ENCODE measurements at regions not wholly inside any gene's neighbourhood (a gene's known extent, or its start where the extent isn't known, plus 50 kb on each side); places are given as distances from the start of the nearest gene placed in this dataset.

DNA sequence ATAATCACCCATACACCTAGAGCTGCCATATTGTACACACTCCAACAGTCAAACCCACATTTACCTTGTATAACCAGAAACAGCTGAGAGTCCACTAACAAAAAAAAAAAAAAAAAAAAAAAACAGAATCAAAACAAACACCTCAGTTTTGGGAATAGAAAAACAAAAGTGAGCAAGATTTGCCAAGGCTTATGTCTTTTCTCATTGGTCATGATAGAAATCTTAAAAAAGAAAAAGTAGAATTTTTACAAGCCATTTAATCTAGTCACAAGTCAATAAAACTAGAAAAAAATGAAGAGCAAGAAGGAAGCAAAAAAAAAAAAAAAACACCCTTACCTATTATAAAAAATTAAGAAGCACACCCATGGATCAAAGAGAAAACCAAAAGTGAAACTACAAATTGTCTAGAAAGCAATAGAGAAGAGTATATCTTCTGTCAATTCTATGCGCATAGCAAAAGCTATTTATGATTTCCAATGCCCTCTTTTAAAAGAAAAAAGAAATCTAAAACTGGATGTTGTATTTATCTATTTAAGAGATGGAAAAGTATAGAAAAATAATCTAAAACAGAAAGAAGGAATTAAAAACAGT lies 113.2 kb upstream of the GALNT2 start:
- Histone ChIP-seq H3K4me2 (no peak overlapping the region), H3K9me3 (no peaks in the 10 kb centered on the region)
- WGBS (ENCODE audit: low lambda C conversion rate), result 88% methylated on average over 1 of the region's 1 CpG

GRCh38 chr1:229964281-229964680 lies 102.8 kb upstream of the GALNT2 start:
- ChIA-PET POLR2A (no interaction called here), CTCF (interaction anchor here (1.6 kb wide), 1 partner anchor 20 kb away, joined by 3 read pairs; no protein-coding TSS in a partner anchor)
- Histone ChIP-seq H4K20me1 (ENCODE audit: insufficient read depth) (no peaks in the 10 kb centered on the region), H3K4me3 (ENCODE audit: low read depth in 2 of 2, low read length in 1 of 2) (no peak overlapping the region), H3K9me3 (no peaks in the 10 kb centered on the region), H3K4me2 (no peak overlapping the region), H3K4me1 (ENCODE audit: control insufficient read depth in 1 of 2, insufficient read depth in 2 of 2, low read depth in 1 of 2, low read length in 1 of 2) (peaks cover 0 to 2% of the 10 kb centered on the region in 2 experiments; a peak in 1 of 4 replicates), H3K79me2 (ENCODE audit: insufficient read depth) (no peaks in the 10 kb centered on the region), H3K27me3 (ENCODE audit: insufficient read depth) (no peaks in the 10 kb centered on the region), H3K27ac (ENCODE audit: low read depth in 2 of 2, low read length in 1 of 2) (no peak overlapping the region), H3K9me2 (no peaks in the 10 kb centered on the region), H3F3A (replicated peaks; ENCODE audit: insufficient read depth) (no peaks in the 10 kb centered on the region), H3K9ac (no peak overlapping the region), H3K36me3 (replicated peaks in 1 of 2; ENCODE audit: control insufficient read depth in 1 of 2, insufficient read depth in 2 of 2, low read length in 1 of 2) (no peaks in the 10 kb centered on the region), H2AFZ (ENCODE audit: low read depth) (no peak overlapping the region)
- WGBS (ENCODE audit: low lambda C conversion rate), result 29% methylated on average over 2 of the region's 2 CpGs
- TF ChIP-seq CHD2 (IDR thresholded peaks at IDR 0.05; ENCODE audit: low read length, partially characterized antibody) (no peak), FOXJ3 (CRISPR knock-in tag; IDR thresholded peaks at IDR 0.05) (no peak), FOSL2 (IDR thresholded peaks at IDR 0.05; ENCODE audit: borderline replicate concordance, low read depth) (no peak), RAD21 (IDR thresholded peaks at IDR 0.05; ENCODE audit: low read length) (no peak), GABPA (IDR thresholded peaks at IDR 0.05; ENCODE audit: low read depth) (no peak), NFIC (IDR thresholded peaks at IDR 0.05; ENCODE audit: borderline replicate concordance) (no peak), POLR2AphosphoS5 (IDR thresholded peaks at IDR 0.05; ENCODE audit: low read depth, low read length) (no peak), ELF1 (IDR thresholded peaks at IDR 0.05) (no peak), MAX (IDR thresholded peaks at IDR 0.05; ENCODE audit: low read depth) (no peak), YY1 (IDR thresholded peaks at IDR 0.05; ENCODE audit: low read depth) (no peak), TCF12 (IDR thresholded peaks at IDR 0.05) (no peak), CTCF (IDR thresholded peaks at IDR 0.05) (no peak), MXI1 (IDR thresholded peaks at IDR 0.05; ENCODE audit: low read depth, low read length) (no peak), RXRA (IDR thresholded peaks at IDR 0.05; ENCODE audit: borderline replicate concordance, low read depth) (no peak), SMC3 (IDR thresholded peaks at IDR 0.05; ENCODE audit: low read depth, low read length) (no peak), NRF1 (IDR thresholded peaks at IDR 0.05; ENCODE audit: low read depth, low read length) (no peak), EZH2phosphoT487 (IDR thresholded peaks at IDR 0.05; ENCODE audit: borderline replicate concordance, low read depth) (no peak)
- TF ChIP-seq, protein P1, sequence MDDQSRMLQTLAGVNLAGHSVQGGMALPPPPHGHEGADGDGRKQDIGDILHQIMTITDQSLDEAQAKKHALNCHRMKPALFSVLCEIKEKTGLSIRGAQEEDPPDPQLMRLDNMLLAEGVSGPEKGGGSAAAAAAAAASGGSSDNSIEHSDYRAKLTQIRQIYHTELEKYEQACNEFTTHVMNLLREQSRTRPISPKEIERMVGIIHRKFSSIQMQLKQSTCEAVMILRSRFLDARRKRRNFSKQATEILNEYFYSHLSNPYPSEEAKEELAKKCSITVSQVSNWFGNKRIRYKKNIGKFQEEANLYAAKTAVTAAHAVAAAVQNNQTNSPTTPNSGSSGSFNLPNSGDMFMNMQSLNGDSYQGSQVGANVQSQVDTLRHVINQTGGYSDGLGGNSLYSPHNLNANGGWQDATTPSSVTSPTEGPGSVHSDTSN (IDR thresholded peaks at IDR 0.05), result no peak
- DNase-seq, result no peak

More for the DNA sequence above, 113.2 kb upstream of the GALNT2 start:
- H3K27me3 ChIP-seq (ENCODE audit: insufficient read depth), result no peaks in the 10 kb centered on the region
- no peaks in the 10 kb centered on the region for H3K4me1 ChIP-seq (ENCODE audit: control insufficient read depth in 1 of 2, insufficient read depth in 2 of 2, low read depth in 1 of 2, low read length in 1 of 2)
- H2AFZ ChIP-seq (ENCODE audit: low read depth), result no peak overlapping the region
- POLR2A ChIA-PET, result no interaction called here
- no peak for DNase-seq
- no peak overlapping the region for H3K4me3 ChIP-seq (ENCODE audit: low read depth in 2 of 2, low read length in 1 of 2)
- no peak overlapping the region for H3K27ac ChIP-seq (ENCODE audit: low read depth in 2 of 2, low read length in 1 of 2)
- H4K20me1 ChIP-seq (ENCODE audit: insufficient read depth), result no peaks in the 10 kb centered on the region
- H3K36me3 ChIP-seq (replicated peaks in 1 of 2; ENCODE audit: control insufficient read depth in 1 of 2, insufficient read depth in 2 of 2, low read length in 1 of 2), result no peaks in the 10 kb centered on the region
- H3K9me2 ChIP-seq, result no peaks in the 10 kb centered on the region
- H3F3A ChIP-seq (replicated peaks; ENCODE audit: insufficient read depth), result no peaks in the 10 kb centered on the region
- H3K9ac ChIP-seq, result no peak overlapping the region
- no peak for TF ChIP-seq SMC3 (IDR thresholded peaks at IDR 0.05; ENCODE audit: low read depth, low read length)
- no peak for TF ChIP-seq RFX5 (IDR thresholded peaks at IDR 0.05; ENCODE audit: low read length)
- CTCF ChIA-PET, result interaction anchor here (1.3 kb wide), 1 partner anchor 9 kb away, joined by 3 read pairs; no protein-coding TSS in a partner anchor
- H3K79me2 ChIP-seq (ENCODE audit: insufficient read depth), result no peaks in the 10 kb centered on the region

All from SK-N-SH (cell line).